H9 (cell line): ENCODE measurements at regions not wholly inside any gene's neighbourhood (a gene's known extent, or its start where the extent isn't known, plus 50 kb on each side); places are given as distances from the start of the nearest gene placed in this dataset.

ENCODE experiments used
- DNase-seq: peaks from one replicate; pipeline ENCODE4 v3.0.0-alpha.2; 2017
- H2AFZ ChIP-seq: one replicate; pipeline ENCODE4 v1.6.1; 2013; ENCODE audit warnings: mild to moderate bottlenecking, low read length, control low read depth, moderate library complexity
- H2AK5ac ChIP-seq: 2 replicates; pipeline ENCODE4 v1.6.1; 2013; ENCODE audit warnings: low read length, control low read depth, mixed read lengths; ENCODE audit not compliant: insufficient read length
- H2BK120ac ChIP-seq: one replicate; pipeline ENCODE4 v1.6.1; 2013; ENCODE audit warnings: low read depth, mild to moderate bottlenecking, low read length, control low read depth, inconsistent platforms; ENCODE audit not compliant: poor library complexity, severe bottlenecking
- H2BK12ac ChIP-seq: 2 replicates; pipeline ENCODE4 v1.6.1; 2013; ENCODE audit warnings: low read length, control low read depth, mixed read lengths, low read depth; ENCODE audit not compliant: insufficient read length
- H2BK15ac ChIP-seq: 2 replicates; pipeline ENCODE4 v1.6.1; 2013; ENCODE audit warnings: low read depth, low read length, control low read depth
- H2BK20ac ChIP-seq: one replicate; pipeline ENCODE4 v1.6.1; 2013; ENCODE audit warnings: low read depth, mild to moderate bottlenecking, low read length, control low read depth, inconsistent platforms; ENCODE audit not compliant: poor library complexity, severe bottlenecking
- H2BK5ac ChIP-seq: 2 replicates; pipeline ENCODE4 v1.6.1; 2013; ENCODE audit warnings: low read length, control low read depth, mixed read lengths; ENCODE audit not compliant: insufficient read length
- H3K14ac ChIP-seq: 2 replicates; pipeline ENCODE4 v1.6.1; 2013; ENCODE audit warnings: low read length, control low read depth; ENCODE audit not compliant: insufficient read depth
- H3K18ac ChIP-seq: 2 replicates; pipeline ENCODE4 v1.6.1; 2013; ENCODE audit warnings: low read depth, mild to moderate bottlenecking, mixed read lengths, low read length, control low read depth; ENCODE audit not compliant: insufficient read length
- H3K23ac ChIP-seq: 2 replicates; pipeline ENCODE4 v1.6.1; 2013; ENCODE audit warnings: low read length, control low read depth, mixed read lengths, low read depth; ENCODE audit not compliant: insufficient read length
- H3K23me2 ChIP-seq: 2 replicates; pipeline ENCODE4 v1.6.1; 2013; ENCODE audit warnings: low read depth, mild to moderate bottlenecking, mixed read lengths, low read length, control low read depth; ENCODE audit not compliant: insufficient read length, poor library complexity, severe bottlenecking
- H3K27ac ChIP-seq: 2 replicates; pipeline ENCODE4 v1.5.1; 2013; ENCODE audit warnings: low read length, control low read depth, mixed read lengths, low read depth; ENCODE audit not compliant: insufficient read length
- H3K27me3 ChIP-seq: 2 replicates; pipeline ENCODE4 v1.6.1; 2013; ENCODE audit warnings: low read length, control low read depth, inconsistent platforms; ENCODE audit not compliant: insufficient read depth
- H3K4ac ChIP-seq: 2 replicates; pipeline ENCODE4 v1.6.1; 2013; ENCODE audit warnings: low read depth, mild to moderate bottlenecking, control low read depth, inconsistent platforms, low read length, moderate library complexity
- H3K4me1 ChIP-seq: 2 replicates; pipeline ENCODE4 v1.6.1; 2013; ENCODE audit warnings: low read length, control low read depth, inconsistent platforms; ENCODE audit not compliant: insufficient read depth
- H3K4me2 ChIP-seq: 2 replicates; pipeline ENCODE4 v1.6.1; 2013; ENCODE audit warnings: low read length, control low read depth, mixed read lengths; ENCODE audit not compliant: insufficient read length, insufficient read depth
- H3K56ac ChIP-seq: 2 replicates; pipeline ENCODE4 v1.6.1; 2013; ENCODE audit warnings: low read depth, mild to moderate bottlenecking, mixed read lengths, low read length, control low read depth; ENCODE audit not compliant: insufficient read length
- H3K79me1 ChIP-seq: 2 replicates; pipeline ENCODE4 v1.6.1; 2013; ENCODE audit warnings: low read depth, mild to moderate bottlenecking, moderate library complexity, low read length, control low read depth, inconsistent platforms; ENCODE audit not compliant: insufficient read depth, poor library complexity, severe bottlenecking
- H3K79me2 ChIP-seq: 2 replicates; pipeline ENCODE4 v1.6.1; 2013; ENCODE audit warnings: low read length, control low read depth, inconsistent platforms; ENCODE audit not compliant: insufficient read depth
- H3K9ac ChIP-seq: 2 replicates; pipeline ENCODE4 v1.6.1; 2013; ENCODE audit warnings: low read length, control low read depth, mixed read lengths; ENCODE audit not compliant: insufficient read length; ENCODE audit errors: extremely low read depth
- H3K9me3 ChIP-seq: one replicate; pipeline ENCODE4 v1.6.1; 2013; ENCODE audit warnings: low read depth, low read length, inconsistent platforms; ENCODE audit not compliant: control insufficient read depth
- H3T11ph ChIP-seq: one replicate; pipeline ENCODE4 v1.6.1; 2013; ENCODE audit warnings: mild to moderate bottlenecking, low read length, control low read depth, inconsistent platforms
- H4K20me1 ChIP-seq: one replicate; pipeline ENCODE4 v1.6.1; 2013; ENCODE audit not compliant: control insufficient read depth, insufficient read length, insufficient read depth
- H4K5ac ChIP-seq: 2 replicates; pipeline ENCODE4 v1.6.1; 2013; ENCODE audit warnings: low read depth, mild to moderate bottlenecking, mixed read lengths, low read length, control low read depth; ENCODE audit not compliant: insufficient read length
- H4K8ac ChIP-seq: replicated peaks from 2 replicates; pipeline ENCODE4 v1.6.1; 2013; ENCODE audit warnings: low read length, control low read depth, mixed read lengths, low read depth; ENCODE audit not compliant: insufficient read length
- H4K91ac ChIP-seq: 2 replicates; pipeline ENCODE4 v1.6.1; 2013; ENCODE audit warnings: low read depth, mild to moderate bottlenecking, moderate library complexity, mixed read lengths, low read length, control low read depth; ENCODE audit not compliant: insufficient read length
- H3K27ac Mint-ChIP-seq, 3 experiments: 2 replicates in 2 of 3; 3 replicates in 1 of 3; pipeline ENCODE4 v1.8.0; 2020 to 2021; ENCODE audit warnings: mixed read lengths in 3 of 3, mild to moderate bottlenecking in 1 of 3, moderate library complexity in 1 of 3
- H3K27me3 Mint-ChIP-seq: 2 replicates; pipeline ENCODE4 v1.8.0; 2021; ENCODE audit warnings: low read depth, mild to moderate bottlenecking, moderate library complexity, mixed read lengths
- H3K36me3 Mint-ChIP-seq, 3 experiments: 2 replicates in 2 of 3; 3 replicates in 1 of 3; pipeline ENCODE4 v1.8.0; 2020 to 2021; ENCODE audit warnings: low read depth in 3 of 3, mixed read lengths in 3 of 3; ENCODE audit not compliant: insufficient read depth in 1 of 3
- H3K4me1 Mint-ChIP-seq, 2 experiments: 2 replicates each; pipeline ENCODE4 v1.8.0; 2020; ENCODE audit warnings: mixed read lengths in 2 of 2
- H3K4me3 Mint-ChIP-seq, 2 experiments: 2 replicates in 1 of 2; 3 replicates in 1 of 2; pipeline ENCODE4 v1.8.0; 2020 to 2021; ENCODE audit warnings: mild to moderate bottlenecking in 2 of 2, mixed read lengths in 2 of 2, moderate library complexity in 1 of 2
- H3K9me3 Mint-ChIP-seq, 2 experiments: 2 replicates in 1 of 2; 3 replicates in 1 of 2; pipeline ENCODE4 v1.8.0; 2020; ENCODE audit warnings: mild to moderate bottlenecking in 2 of 2, mixed read lengths in 2 of 2, moderate library complexity in 1 of 2
- CTCF ChIP-seq: fragments of 200-600 bp; sonication (generic); conservative IDR thresholded peaks from 3 replicates; pipeline ENCODE4 v1.8.0; 2021; ENCODE audit warnings: antibody characterized with exemption, mild to moderate bottlenecking

GRCh38 chr1:187151555-187151954 lies 322.8 kb downstream of the PLA2G4A start:
- no peak for DNase-seq
- Histone ChIP-seq H3K4me2 (no peak overlapping the region), H2BK120ac (no peak overlapping the region), H3K23me2 (no peaks in the 10 kb centered on the region), H3K9ac (no peak overlapping the region), H2BK5ac (no peak overlapping the region), H3K79me1 (no peaks in the 10 kb centered on the region), H3K9me3 (no peaks in the 10 kb centered on the region), H3K27ac (no peak overlapping the region), H3K79me2 (no peaks in the 10 kb centered on the region), H4K20me1 (no peaks in the 10 kb centered on the region), H3K14ac (no peak overlapping the region), H2AK5ac (no peak overlapping the region), H2BK12ac (no peak overlapping the region), H4K91ac (no peak overlapping the region), H3K56ac (no peak overlapping the region), H3K23ac (no peak overlapping the region), H2BK20ac (no peak overlapping the region), H3K27me3 (no peaks in the 10 kb centered on the region), H2BK15ac (no peak overlapping the region), H3K18ac (no peak overlapping the region), H4K5ac (no peak overlapping the region), H3K4ac (no peak overlapping the region), H3T11ph (no peak overlapping the region), H4K8ac (no peak overlapping the region), H3K4me1 (no peaks in the 10 kb centered on the region), H2AFZ (no peak overlapping the region)
- Mint-ChIP-seq H3K9me3 (peaks cover 8 to 11% of the 10 kb centered on the region in 2 experiments; a peak in 3 of 5 replicates), H3K4me3 (no peak overlapping the region), H3K27ac (no peak overlapping the region), H3K27me3 (no peaks in the 10 kb centered on the region), H3K36me3 (peaks cover 0 to 15% (median 1%) of the 10 kb centered on the region in 3 experiments; a peak in 2 of 7 replicates), H3K4me1 (no peaks in the 10 kb centered on the region)
- no peak for TF ChIP-seq CTCF
